Endodermal cell (in vitro differentiated cells): ENCODE measurements at regions not wholly inside any gene's neighbourhood (a gene's known extent, or its start where the extent isn't known, plus 50 kb on each side); places are given as distances from the start of the nearest gene placed in this dataset.

ENCODE experiments used
- DNase-seq: peaks from one replicate; pipeline ENCODE4 v3.0.0-alpha.2; 2017
- H3K27ac ChIP-seq: 2 replicates; pipeline ENCODE4 v1.5.1; 2013; ENCODE audit warnings: mild to moderate bottlenecking, low read depth, low read length, moderate library complexity
- H3K27me3 ChIP-seq: 2 replicates; pipeline ENCODE4 v1.6.1; 2013; ENCODE audit warnings: mild to moderate bottlenecking, low read length, moderate library complexity; ENCODE audit not compliant: insufficient read depth, control insufficient read depth, poor library complexity, severe bottlenecking
- H3K36me3 ChIP-seq: 2 replicates; pipeline ENCODE4 v1.7.0; 2013; ENCODE audit warnings: mild to moderate bottlenecking, low read length, moderate library complexity; ENCODE audit not compliant: control insufficient read depth, insufficient read depth
- H3K4me1 ChIP-seq: one replicate; pipeline ENCODE4 v1.7.0; 2013; ENCODE audit warnings: low read length; ENCODE audit not compliant: control insufficient read depth, insufficient read depth
- H3K4me3 ChIP-seq: 2 replicates; pipeline ENCODE4 v1.5.1; 2013; ENCODE audit warnings: mild to moderate bottlenecking, low read length, moderate library complexity
- H3K9ac ChIP-seq: 2 replicates; pipeline ENCODE4 v1.6.1; 2013; ENCODE audit warnings: mild to moderate bottlenecking, low read length, moderate library complexity; ENCODE audit not compliant: poor library complexity, severe bottlenecking; ENCODE audit errors: extremely low read depth
- H3K9me3 ChIP-seq: 2 replicates; pipeline ENCODE4 v1.6.1; 2013; ENCODE audit warnings: mild to moderate bottlenecking, low read length, moderate library complexity; ENCODE audit not compliant: control insufficient read depth
- H3K27ac Mint-ChIP-seq: 2 replicates; pipeline ENCODE4 v1.8.0; 2020; ENCODE audit warnings: mixed read lengths
- H3K27me3 Mint-ChIP-seq: 2 replicates; pipeline ENCODE4 v1.8.0; 2021; ENCODE audit warnings: mild to moderate bottlenecking, mixed read lengths; ENCODE audit not compliant: insufficient read depth
- H3K36me3 Mint-ChIP-seq: 2 replicates; pipeline ENCODE4 v1.8.0; 2020; ENCODE audit warnings: low read depth, mixed read lengths
- H3K4me1 Mint-ChIP-seq: 2 replicates; pipeline ENCODE4 v1.8.0; 2020; ENCODE audit warnings: mixed read lengths
- H3K4me3 Mint-ChIP-seq: 2 replicates; pipeline ENCODE4 v1.8.0; 2020; ENCODE audit warnings: mild to moderate bottlenecking, moderate library complexity, mixed read lengths
- H3K9me3 Mint-ChIP-seq: 2 replicates; pipeline ENCODE4 v1.8.0; 2020; ENCODE audit warnings: mild to moderate bottlenecking, mixed read lengths
- CTCF ChIP-seq: fragments of 200-600 bp; sonication (generic); conservative IDR thresholded peaks from 2 replicates; pipeline ENCODE4 v1.5.0; 2021; ENCODE audit warnings: antibody characterized with exemption, mild to moderate bottlenecking
- WGBS, 2 experiments: methylation state at CpG; one replicate each; pipeline versions ENCODE4 v1.1.5 to v1.1.7; 2013; ENCODE audit warnings: missing lambda C conversion rate in 2 of 2, mixed read lengths in 1 of 2; ENCODE audit not compliant: insufficient coverage in 1 of 2, insufficient read length in 1 of 2; 5-methylcytosine and 5-hydroxymethylcytosine counted together

GRCh38 chr16:25587783-25588182 is 104.0 kb upstream of the HS3ST4 start:
- Mint-ChIP-seq H3K27ac (no peak overlapping the region), H3K4me1 (no peaks in the 10 kb centered on the region), H3K4me3 (no peak overlapping the region), H3K9me3 (peaks cover 24% of the 10 kb centered on the region), H3K36me3 (peaks cover 4% of the 10 kb centered on the region), H3K27me3 (peaks cover 2% of the 10 kb centered on the region)
- no peak for TF ChIP-seq CTCF
- no peaks in the 10 kb centered on the region for H3K27me3 ChIP-seq
- no peak for DNase-seq
- no peak overlapping the region for H3K27ac ChIP-seq
- H3K4me1 ChIP-seq, result no peaks in the 10 kb centered on the region
- peaks cover 20% of the 10 kb centered on the region for H3K9me3 ChIP-seq
- H3K4me3 ChIP-seq, result no peak overlapping the region
- no peaks in the 10 kb centered on the region for H3K36me3 ChIP-seq
- no peak overlapping the region for H3K9ac ChIP-seq
- WGBS, 2 experiments, result 89% methylated on average over 1 of the region's 1 CpG; no CpG with 5 or more reads in 1 of the 2 experiments

GRCh38 chr16:25586826-25587225 is 104.9 kb upstream of the HS3ST4 start:
- Histone ChIP-seq H3K36me3 (no peaks in the 10 kb centered on the region), H3K27me3 (no peaks in the 10 kb centered on the region), H3K9me3 (peaks cover 20% of the 10 kb centered on the region), H3K27ac (no peak overlapping the region), H3K9ac (no peak overlapping the region), H3K4me1 (no peaks in the 10 kb centered on the region), H3K4me3 (no peak overlapping the region)
- no peak overlapping the region for H3K4me3 Mint-ChIP-seq
- peaks cover 4% of the 10 kb centered on the region for H3K36me3 Mint-ChIP-seq
- WGBS, 2 experiments, result 93% methylated on average over 4 of the region's 4 CpGs; no CpG with 5 or more reads in 1 of the 2 experiments
- TF ChIP-seq CTCF, result no peak
- H3K27me3 Mint-ChIP-seq, result peaks cover 2% of the 10 kb centered on the region
- H3K4me1 Mint-ChIP-seq, result no peaks in the 10 kb centered on the region
- no peak for DNase-seq
- no peak overlapping the region for H3K27ac Mint-ChIP-seq
- H3K9me3 Mint-ChIP-seq, result peaks cover 27% of the 10 kb centered on the region

- H3K4me3 Mint-ChIP-seq, result no peak overlapping the region
- H3K4me1 Mint-ChIP-seq, result no peaks in the 10 kb centered on the region
- TF ChIP-seq CTCF, result no peak
- peaks cover 4% of the 10 kb centered on the region for H3K36me3 Mint-ChIP-seq
- no peaks in the 10 kb centered on the region for H3K4me1 ChIP-seq
- 93% methylated on average over 1 of the region's 1 CpG; no CpG with 5 or more reads in 1 of the 2 experiments for WGBS, 2 experiments
- H3K27me3 ChIP-seq, result no peaks in the 10 kb centered on the region
- no peak overlapping the region for H3K27ac ChIP-seq
- H3K36me3 ChIP-seq, result no peaks in the 10 kb centered on the region
- H3K9ac ChIP-seq, result no peak overlapping the region
- H3K9me3 Mint-ChIP-seq, result peaks cover 27% of the 10 kb centered on the region
- no peak overlapping the region for H3K27ac Mint-ChIP-seq
- peaks cover 2% of the 10 kb centered on the region for H3K27me3 Mint-ChIP-seq
- DNase-seq, result no peak
- no peak overlapping the region for H3K4me3 ChIP-seq
- peaks cover 20% of the 10 kb centered on the region for H3K9me3 ChIP-seq
Measured at GRCh38 chr16:25585526-25585925, 106.2 kb upstream of the HS3ST4 start.
